Activated T-cell treated with anti-CD3 and anti-CD28 coated beads, Interleukin-2, amount 50 U/mL, for 48 hours (primary cell): ENCODE measurements at regions not wholly inside any gene's neighbourhood (a gene's known extent, or its start where the extent isn't known, plus 50 kb on each side); places are given as distances from the start of the nearest gene placed in this dataset.

Experiments used
- DNase-seq, 2 experiments: peaks; one replicate each; pipeline ENCODE4 v3.0.0-alpha.2; 2020

- no peak for DNase-seq
Measured at GRCh38 chr1:209045331-209046057, 538.0 kb upstream of the CAMK1G start.

GRCh38 chr1:209046058-209046417 is 537.5 kb upstream of the CAMK1G start:
- no peak for DNase-seq

DNA sequence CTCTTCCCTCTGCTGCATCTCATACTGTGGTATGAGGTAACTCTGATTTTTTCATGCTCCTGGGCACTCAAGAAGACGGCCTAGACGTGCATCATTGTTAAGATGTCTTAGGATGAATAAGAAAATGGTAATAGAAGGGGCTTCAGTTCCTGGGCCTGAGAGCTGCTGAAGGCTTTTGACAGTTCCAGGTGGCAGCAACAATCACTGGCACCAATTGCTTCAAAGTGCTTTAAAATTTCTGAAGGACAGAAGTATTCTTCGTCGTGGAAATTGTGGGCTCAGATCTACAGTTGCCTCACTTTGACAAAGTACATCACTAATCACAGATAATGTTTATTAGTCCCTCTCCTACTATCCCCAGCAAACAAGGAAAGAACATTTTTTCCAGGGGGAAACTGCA is 536.6 kb upstream of the CAMK1G start:
- DNase-seq = no peak

- no peak for DNase-seq
Measured at GRCh38 chr1:209048941-209049669, 534.4 kb upstream of the CAMK1G start.

- DNase-seq = no peak
Measured at GRCh38 chr1:209051570-209051969, 531.9 kb upstream of the CAMK1G start.

DNA sequence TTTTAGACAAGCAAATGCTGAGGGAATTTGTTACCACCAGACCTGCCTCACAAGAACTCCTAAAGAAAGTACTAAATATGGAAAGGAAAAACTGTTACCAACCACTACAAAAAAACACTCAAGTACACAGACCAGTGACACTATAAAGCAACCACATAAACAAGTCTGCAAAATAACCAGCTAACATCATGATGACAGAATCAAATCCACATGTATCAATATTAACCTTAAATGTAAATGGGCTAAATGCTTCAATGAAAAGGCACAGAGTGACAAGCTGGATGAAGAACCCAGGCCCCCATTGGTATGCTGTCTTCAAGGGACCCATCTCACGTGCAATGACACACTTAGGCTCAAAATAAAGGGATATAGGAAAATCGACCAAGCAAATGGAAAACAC is 529.9 kb upstream of the CAMK1G start:
- no peak for DNase-seq

GRCh38 chr1:209057083-209057482 is 526.4 kb upstream of the CAMK1G start:
- no peak for DNase-seq

DNA sequence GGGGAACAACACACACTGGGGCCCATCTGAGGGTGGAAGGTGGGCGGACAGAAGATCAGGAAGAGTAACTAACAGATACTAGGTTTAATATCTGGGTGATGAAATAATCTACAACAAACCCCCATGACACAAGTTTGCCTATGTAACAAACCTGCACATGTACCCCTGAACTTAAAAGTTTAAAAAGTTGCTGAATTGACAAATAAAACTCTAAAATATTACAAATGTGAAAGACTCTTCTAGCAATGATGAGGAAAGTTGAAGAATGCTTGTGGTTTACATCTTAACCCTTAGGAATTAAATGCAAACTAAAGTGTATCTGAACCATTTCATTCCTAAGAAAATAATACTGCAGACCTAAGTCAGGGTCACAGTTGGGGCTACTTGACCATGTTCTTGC is 525.6 kb upstream of the CAMK1G start:
- DNase-seq = no peak

GRCh38 chr1:209059376-209059775 is 524.1 kb upstream of the CAMK1G start:
- DNase-seq = no peak

DNA sequence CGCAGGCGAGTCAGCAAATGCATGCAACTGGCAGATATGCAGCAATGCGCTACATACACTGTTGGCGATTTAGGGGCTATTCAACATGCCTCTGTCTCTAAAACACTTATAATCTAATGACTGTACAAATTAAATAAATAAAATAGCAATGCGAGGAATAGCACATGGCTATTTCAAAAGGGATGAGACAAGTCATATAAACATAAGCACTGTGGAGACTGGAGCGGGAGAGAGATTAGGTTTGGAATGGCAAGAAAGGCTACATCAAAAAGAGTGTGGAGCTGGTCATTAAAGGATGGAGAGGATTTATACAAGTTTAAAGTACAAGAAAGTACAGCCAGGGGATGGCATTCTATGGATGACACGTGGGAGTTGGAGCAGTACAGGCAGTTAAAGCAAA is 523.5 kb upstream of the CAMK1G start:
- DNase-seq = no peak

- DNase-seq = no peak
Measured at GRCh38 chr1:209062081-209062620, 521.4 kb upstream of the CAMK1G start.

DNA sequence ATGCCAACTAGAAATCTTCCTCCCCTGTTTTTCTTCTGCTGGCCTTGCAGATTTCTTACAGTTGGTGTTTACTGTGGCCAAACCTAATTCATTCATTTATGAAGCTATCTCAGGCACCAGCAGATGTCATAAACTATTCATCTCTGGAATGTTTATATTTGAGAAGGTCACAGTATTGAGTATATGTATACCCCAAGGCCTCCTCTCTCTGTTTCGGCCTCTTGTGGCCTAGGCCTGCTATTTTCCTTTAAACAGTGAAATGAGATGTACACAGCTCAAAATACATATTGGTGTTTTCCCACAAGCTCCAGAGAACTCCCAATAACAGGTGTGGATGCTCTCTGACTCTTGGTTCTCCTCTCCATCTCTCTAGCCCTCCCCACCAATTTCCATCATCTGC is 520.7 kb upstream of the CAMK1G start:
- no peak for DNase-seq

- DNase-seq = no peak
Measured at GRCh38 chr1:209063767-209064659, 519.5 kb upstream of the CAMK1G start.

DNA sequence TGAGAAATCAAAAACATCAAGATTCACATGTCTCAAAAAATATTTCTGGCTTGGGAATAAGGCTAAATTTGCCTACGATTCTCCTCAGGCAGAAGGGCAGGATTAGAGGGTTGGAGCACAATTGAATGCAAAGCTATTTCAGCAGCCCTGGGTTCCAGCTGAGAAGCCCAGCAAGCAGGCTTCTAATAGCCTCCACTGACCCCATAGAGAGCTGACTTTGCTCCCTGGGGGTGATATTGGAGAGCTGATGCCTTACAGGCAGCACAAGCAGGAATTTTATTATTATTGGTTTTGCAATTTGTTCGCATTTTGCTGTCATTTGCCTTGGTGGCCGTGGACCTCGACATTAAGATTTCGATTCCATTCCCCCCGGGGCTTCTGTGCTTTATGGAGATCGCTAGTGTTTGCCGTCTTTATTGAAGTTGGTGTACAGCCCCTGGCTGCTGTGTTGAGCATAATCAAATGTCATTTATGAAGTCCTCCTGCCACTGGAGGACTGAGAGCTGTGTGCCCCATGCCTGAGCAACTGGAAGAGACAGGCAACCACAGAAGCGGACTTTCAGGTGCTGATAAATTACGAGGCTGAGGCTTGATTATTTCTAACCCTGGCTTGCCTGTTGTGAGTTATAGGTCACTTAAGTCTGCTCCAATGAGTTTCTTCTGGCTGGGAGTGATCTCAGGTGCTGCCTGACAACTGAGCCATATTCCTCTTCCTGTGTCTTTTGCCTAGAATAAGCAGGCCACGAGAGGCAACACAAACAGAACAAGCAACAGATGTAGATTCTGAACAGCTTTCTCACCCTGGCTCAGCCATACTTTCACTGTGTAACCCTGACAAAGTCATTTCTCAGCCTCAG is 518.4 kb upstream of the CAMK1G start:
- DNase-seq = no peak

DNA sequence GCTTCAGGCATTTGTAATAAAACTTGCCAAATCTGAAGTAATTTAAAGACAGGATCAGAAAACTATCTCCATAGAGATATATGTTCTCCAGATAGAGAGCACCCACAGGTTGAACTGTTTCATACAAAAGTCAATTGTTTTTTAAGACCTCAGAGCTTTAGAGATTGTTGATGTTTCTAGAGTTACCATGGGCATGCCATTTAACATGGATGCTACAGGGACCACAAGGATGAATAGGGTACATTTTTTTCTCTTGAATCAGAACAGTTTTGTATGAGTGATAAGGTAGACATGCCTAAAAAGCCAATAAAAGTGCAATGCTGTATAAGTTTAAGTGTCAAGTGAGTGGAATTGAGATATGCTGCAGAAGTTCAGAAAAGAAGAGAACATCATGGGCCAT is 511.0 kb upstream of the CAMK1G start:
- no peak for DNase-seq

DNA sequence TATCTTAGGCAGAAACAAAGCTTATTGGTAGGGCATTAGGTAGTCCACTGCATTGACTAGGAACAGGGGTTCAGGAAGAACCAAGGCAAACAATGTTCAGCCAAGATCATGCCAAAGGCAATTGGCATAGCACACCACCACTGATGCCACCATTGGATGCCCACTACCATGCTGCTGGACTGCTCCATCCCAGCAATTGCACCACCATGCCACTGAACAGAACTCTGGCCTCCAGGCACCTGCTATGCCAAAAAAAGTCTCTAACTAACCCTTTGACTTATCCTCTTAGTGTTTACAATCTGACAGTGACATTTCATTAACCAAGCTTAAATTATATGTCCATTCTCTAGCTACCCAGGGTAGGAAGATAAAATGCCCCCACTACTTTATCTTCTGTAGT is 509.6 kb upstream of the CAMK1G start:
- DNase-seq = no peak

DNA sequence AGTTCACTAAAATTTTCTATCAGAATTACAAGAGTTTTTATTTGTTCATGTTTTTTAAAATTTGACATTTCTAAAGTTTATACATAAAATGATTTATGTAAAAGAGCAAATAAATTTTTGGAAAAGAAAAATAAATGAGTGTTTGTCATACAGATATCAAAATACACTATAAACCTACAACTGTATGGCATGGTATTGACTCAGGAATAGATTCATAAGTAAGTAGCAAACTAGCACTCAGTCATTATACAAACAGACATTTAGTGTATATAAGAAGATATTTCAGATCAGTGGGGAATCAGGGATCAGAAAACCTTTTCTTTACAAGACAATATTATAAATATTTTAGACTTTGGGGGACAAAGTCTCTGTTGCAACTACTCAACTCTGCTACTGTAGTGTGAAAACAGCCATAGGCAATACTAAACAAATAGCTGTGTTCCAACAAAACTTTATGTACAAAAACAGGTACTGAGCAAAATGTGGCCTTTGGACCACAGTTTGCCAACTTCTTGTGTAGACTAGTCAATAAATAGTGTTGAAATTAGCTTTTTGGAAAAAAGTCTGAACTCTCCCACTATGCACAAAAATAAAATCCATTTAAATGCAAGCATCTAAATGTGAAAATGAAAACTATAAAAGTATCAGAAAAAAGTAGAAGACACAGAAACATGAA is 508.8 kb upstream of the CAMK1G start:
- DNase-seq = no peak

GRCh38 chr1:209076688-209077087 is 506.8 kb upstream of the CAMK1G start:
- DNase-seq = no peak

- no peak for DNase-seq
Measured at GRCh38 chr1:209080170-209080781, 503.2 kb upstream of the CAMK1G start.

GRCh38 chr1:209086486-209087192 is 496.9 kb upstream of the CAMK1G start:
- DNase-seq = no peak

GRCh38 chr1:209094384-209094783 is 489.1 kb upstream of the CAMK1G start:
- DNase-seq = no peak
